Tibial nerve (tissue), 4 donors: ENCODE measurements at regions not wholly inside any gene's neighbourhood (a gene's known extent, or its start where the extent isn't known, plus 50 kb on each side); places are given as distances from the start of the nearest gene placed in this dataset.

Source experiments
- CTCF ChIP-seq, 5 experiments: fragments of 200-600 bp in 3 of 5; fragments of 450-650 bp in 2 of 5; sonication (generic) in 3 of 5; IDR thresholded peaks; one replicate each; pipeline ENCODE4 v1.5.1; 2016 to 2019; ENCODE audit warnings: antibody characterized with exemption in 5 of 5, mild to moderate bottlenecking in 3 of 5, moderate library complexity in 2 of 5
- EP300 ChIP-seq, 2 donors: sonication (generic); formaldehyde crosslinking; IDR thresholded peaks; one replicate each; pipeline ENCODE4 v1.6.1; 2017; ENCODE audit warnings: antibody characterized with exemption in 2 of 2, mild to moderate bottlenecking in 1 of 2
- POLR2A ChIP-seq, 2 donors: fragments of 450-650 bp; IDR thresholded peaks; one replicate each; pipeline ENCODE4 v1.6.1; 2017; ENCODE audit warnings: antibody characterized with exemption in 2 of 2, mild to moderate bottlenecking in 2 of 2, moderate library complexity in 2 of 2

- TF ChIP-seq CTCF (IDR thresholded peaks at IDR 0.05), result no peak
- no peak for TF ChIP-seq POLR2A (IDR thresholded peaks at IDR 0.05)
- no peak for TF ChIP-seq EP300 (IDR thresholded peaks at IDR 0.05)
These were observed 123.1 kb upstream of the EEF2KMT start for GRCh38 chr16:5220705-5221104.
